ENCODE measurements at regions not wholly inside any gene's neighbourhood (a gene's known extent, or its start where the extent isn't known, plus 50 kb on each side); places are given as distances from the start of the nearest gene placed in this dataset.

DNA sequence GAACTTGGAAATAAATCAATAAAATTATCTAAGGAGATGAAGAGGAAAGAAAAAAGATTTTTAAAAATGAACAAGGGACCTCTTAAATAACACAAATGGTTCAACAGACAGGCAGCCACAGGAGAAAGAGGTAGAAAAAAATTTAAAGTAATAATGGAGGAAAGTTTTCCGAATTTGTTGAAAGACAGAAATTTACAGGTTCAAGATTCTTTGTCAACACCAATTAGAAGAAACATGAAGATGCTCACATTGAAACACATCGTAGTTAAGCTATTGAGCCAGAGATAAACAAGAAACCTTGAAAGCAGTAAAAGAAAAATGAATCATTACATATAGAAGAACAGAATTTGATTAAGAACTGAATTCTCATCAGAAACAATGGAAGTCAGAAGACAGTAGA lies 68.7 kb upstream of the OSMR start:
- Histone ChIP-seq H4K5ac (ENCODE audit: insufficient read length, low read depth, low read length) (no peak overlapping the region), H3K4ac (ENCODE audit: low read depth, low read length) (no peak overlapping the region), H3K9me3 (ENCODE audit: control insufficient read depth, low read depth, low read length) (no peaks in the 10 kb centered on the region), H4K20me1 (ENCODE audit: control insufficient read depth, insufficient read depth, insufficient read length) (no peaks in the 10 kb centered on the region), H2AK5ac (ENCODE audit: insufficient read length, low read length) (no peak overlapping the region), H2BK20ac (ENCODE audit: low read depth, low read length, poor library complexity, severe bottlenecking) (no peak overlapping the region), H4K91ac (ENCODE audit: insufficient read length, low read depth, low read length) (no peak overlapping the region), H3K79me1 (ENCODE audit: insufficient read depth, low read depth, low read length, poor library complexity, severe bottlenecking) (no peaks in the 10 kb centered on the region), H3K9ac (ENCODE audit: extremely low read depth, insufficient read length, low read length) (no peak overlapping the region), H2AFZ (ENCODE audit: low read length) (no peak overlapping the region), H3K56ac (ENCODE audit: insufficient read length, low read depth, low read length) (no peak overlapping the region), H3T11ph (ENCODE audit: low read length) (no peak overlapping the region), H2BK15ac (ENCODE audit: low read depth, low read length) (no peak overlapping the region), H2BK5ac (ENCODE audit: insufficient read length, low read length) (no peak overlapping the region), H3K4me2 (ENCODE audit: insufficient read depth, insufficient read length, low read length) (no peak overlapping the region), H3K23ac (ENCODE audit: insufficient read length, low read depth, low read length) (no peak overlapping the region), H2BK120ac (ENCODE audit: low read depth, low read length, poor library complexity, severe bottlenecking) (no peak overlapping the region), H3K14ac (ENCODE audit: insufficient read depth, low read length) (no peak overlapping the region), H3K18ac (ENCODE audit: insufficient read length, low read depth, low read length) (no peak overlapping the region), H3K79me2 (ENCODE audit: insufficient read depth, low read length) (no peaks in the 10 kb centered on the region), H3K23me2 (ENCODE audit: insufficient read length, low read depth, low read length, poor library complexity, severe bottlenecking) (no peaks in the 10 kb centered on the region), H3K27me3 (ENCODE audit: insufficient read depth, low read length) (no peaks in the 10 kb centered on the region), H3K4me1 (ENCODE audit: insufficient read depth, low read length) (peaks cover 2% of the 10 kb centered on the region; the same call in 1 of the 2 replicates), H2BK12ac (ENCODE audit: insufficient read length, low read depth, low read length) (no peak overlapping the region), H3K27ac (ENCODE audit: insufficient read length, low read depth, low read length) (no peak overlapping the region), H4K8ac (replicated peaks; ENCODE audit: insufficient read length, low read depth, low read length) (no peak overlapping the region)
- Mint-ChIP-seq H3K4me3 (no peak overlapping the region), H3K27ac (no peak overlapping the region), H3K27me3 (ENCODE audit: low read depth) (no peaks in the 10 kb centered on the region), H3K36me3 (ENCODE audit: insufficient read depth in 1 of 3, low read depth in 3 of 3) (peaks cover 0 to 4% (median 0%) of the 10 kb centered on the region in 3 experiments; a peak in 3 of 7 replicates), H3K4me1 (peaks cover 5 to 9% of the 10 kb centered on the region in 2 experiments; a peak in 3 of 4 replicates), H3K9me3 (peaks cover 2 to 5% of the 10 kb centered on the region in 2 experiments; a peak in 4 of 5 replicates)
- TF ChIP-seq, protein P1, sequence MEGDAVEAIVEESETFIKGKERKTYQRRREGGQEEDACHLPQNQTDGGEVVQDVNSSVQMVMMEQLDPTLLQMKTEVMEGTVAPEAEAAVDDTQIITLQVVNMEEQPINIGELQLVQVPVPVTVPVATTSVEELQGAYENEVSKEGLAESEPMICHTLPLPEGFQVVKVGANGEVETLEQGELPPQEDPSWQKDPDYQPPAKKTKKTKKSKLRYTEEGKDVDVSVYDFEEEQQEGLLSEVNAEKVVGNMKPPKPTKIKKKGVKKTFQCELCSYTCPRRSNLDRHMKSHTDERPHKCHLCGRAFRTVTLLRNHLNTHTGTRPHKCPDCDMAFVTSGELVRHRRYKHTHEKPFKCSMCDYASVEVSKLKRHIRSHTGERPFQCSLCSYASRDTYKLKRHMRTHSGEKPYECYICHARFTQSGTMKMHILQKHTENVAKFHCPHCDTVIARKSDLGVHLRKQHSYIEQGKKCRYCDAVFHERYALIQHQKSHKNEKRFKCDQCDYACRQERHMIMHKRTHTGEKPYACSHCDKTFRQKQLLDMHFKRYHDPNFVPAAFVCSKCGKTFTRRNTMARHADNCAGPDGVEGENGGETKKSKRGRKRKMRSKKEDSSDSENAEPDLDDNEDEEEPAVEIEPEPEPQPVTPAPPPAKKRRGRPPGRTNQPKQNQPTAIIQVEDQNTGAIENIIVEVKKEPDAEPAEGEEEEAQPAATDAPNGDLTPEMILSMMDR (conservative IDR thresholded peaks at IDR 0.05): no peak
- no CpG with 5 or more reads among the region's 2 CpGs for WGBS (ENCODE audit: extremely low coverage, insufficient read length, low lambda C conversion rate)
- DNase-seq: no peak

Measured in H9 (cell line).